SK-N-SH treated with all-trans-retinoic acid at 6 μM for 48 hours (cell line): ENCODE measurements at regions not wholly inside any gene's neighbourhood (a gene's known extent, or its start where the extent isn't known, plus 50 kb on each side); places are given as distances from the start of the nearest gene placed in this dataset.

Experiments
- ARNTL ChIP-seq: fragments of 450-650 bp; formaldehyde crosslinking; IDR thresholded peaks from 2 replicates; pipeline ENCODE4 v1.5.0; 2020; ENCODE audit warnings: low read depth, mild to moderate bottlenecking, moderate library complexity, borderline replicate concordance
- BACH2 ChIP-seq: fragments of 250-450 bp; sonication (Bioruptor Pico); IDR thresholded peaks from 2 replicates; pipeline ENCODE4 v1.9.0; 2021; ENCODE audit warnings: mild to moderate bottlenecking, borderline replicate concordance
- OSR1 ChIP-seq: fragments of 250-450 bp; sonication (Bioruptor Pico); IDR thresholded peaks from 2 replicates; pipeline ENCODE4 v1.8.0; 2022; ENCODE audit warnings: moderate library complexity, mild to moderate bottlenecking, inconsistent platforms
- PATZ1 ChIP-seq: fragments of 250-450 bp; sonication (Bioruptor Pico); IDR thresholded peaks from 2 replicates; pipeline ENCODE4 v1.8.0; 2020; ENCODE audit warnings: mild to moderate bottlenecking, moderate library complexity, borderline replicate concordance
- PPARA ChIP-seq: fragments of 250-450 bp; sonication (Bioruptor Pico); IDR thresholded peaks from 2 replicates; pipeline ENCODE4 v1.5.0; 2020; ENCODE audit warnings: mild to moderate bottlenecking, borderline replicate concordance
- SNAI2 ChIP-seq: fragments of 250-450 bp; sonication (Bioruptor Pico); IDR thresholded peaks from 2 replicates; pipeline ENCODE4 v1.5.0; 2020; ENCODE audit warnings: mild to moderate bottlenecking, moderate library complexity
- TCF4 ChIP-seq: fragments of 250-450 bp; sonication (Bioruptor Pico); IDR thresholded peaks from 2 replicates; pipeline ENCODE4 v1.8.0; 2021; ENCODE audit warnings: mild to moderate bottlenecking, moderate library complexity, borderline replicate concordance
- TSHZ2 ChIP-seq: fragments of 250-450 bp; sonication (Bioruptor Pico); IDR thresholded peaks from 2 replicates; pipeline ENCODE4 v1.5.0; 2020; ENCODE audit warnings: mild to moderate bottlenecking, moderate library complexity
- ZFP30 ChIP-seq: fragments of 450-650 bp; formaldehyde crosslinking; IDR thresholded peaks from 2 replicates; pipeline ENCODE4 v1.5.0; 2022; ENCODE audit warnings: mild to moderate bottlenecking, moderate library complexity
- ZNF565 ChIP-seq: fragments of 450-650 bp; formaldehyde crosslinking; conservative IDR thresholded peaks from 2 replicates; pipeline ENCODE4 v1.5.0; 2020; ENCODE audit warnings: low read depth, mild to moderate bottlenecking, moderate library complexity
- ZNF8 ChIP-seq: fragments of 450-650 bp; formaldehyde crosslinking; IDR thresholded peaks from 2 replicates; pipeline ENCODE4 v1.5.0; 2020; ENCODE audit warnings: mild to moderate bottlenecking, moderate library complexity
- TF ChIP-seq, protein P1 (sequence below): fragments of 250-450 bp; sonication (Bioruptor Pico); IDR thresholded peaks from 2 replicates; pipeline ENCODE4 v1.8.0; 2021; ENCODE audit warnings: low read depth, mild to moderate bottlenecking, moderate library complexity, borderline replicate concordance
- TF ChIP-seq, protein P2 (sequence below): fragments of 250-450 bp; sonication (Bioruptor Pico); IDR thresholded peaks from 2 replicates; pipeline ENCODE4 v1.5.1; 2020; ENCODE audit warnings: low read depth, mild to moderate bottlenecking, moderate library complexity

DNA sequence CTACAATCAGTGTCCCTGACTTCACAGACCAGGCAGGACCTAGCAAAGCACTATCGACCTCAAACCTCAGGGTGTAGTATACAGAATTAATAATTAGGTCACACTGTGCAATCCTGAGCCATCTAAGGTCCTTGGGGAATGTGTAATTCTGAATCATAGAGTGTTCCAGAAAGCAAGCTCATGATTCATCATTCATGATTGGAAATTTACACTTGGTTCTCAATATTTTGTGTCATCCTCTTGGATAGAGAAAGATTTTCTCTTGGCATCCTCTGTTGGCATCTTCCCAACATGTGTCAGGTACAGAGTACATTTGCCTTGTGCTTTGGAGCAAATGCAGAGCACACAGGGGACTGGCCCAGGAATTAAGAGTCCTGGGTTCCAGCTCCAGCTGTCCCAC, 245.0 kb upstream of the NT5C1B start:
- TF ChIP-seq ZFP30 (no peak), PPARA (CRISPR knock-in tag) (no peak), OSR1 (no peak), TCF4 (CRISPR knock-in tag) (no peak), PATZ1 (no peak), ZNF8 (CRISPR knock-in tag) (no peak), SNAI2 (CRISPR knock-in tag) (no peak), ZNF565 (CRISPR knock-in tag) (no peak), BACH2 (CRISPR knock-in tag) (no peak), ARNTL (CRISPR knock-in tag) (no peak), TSHZ2 (no peak)
- TF ChIP-seq, protein P1, sequence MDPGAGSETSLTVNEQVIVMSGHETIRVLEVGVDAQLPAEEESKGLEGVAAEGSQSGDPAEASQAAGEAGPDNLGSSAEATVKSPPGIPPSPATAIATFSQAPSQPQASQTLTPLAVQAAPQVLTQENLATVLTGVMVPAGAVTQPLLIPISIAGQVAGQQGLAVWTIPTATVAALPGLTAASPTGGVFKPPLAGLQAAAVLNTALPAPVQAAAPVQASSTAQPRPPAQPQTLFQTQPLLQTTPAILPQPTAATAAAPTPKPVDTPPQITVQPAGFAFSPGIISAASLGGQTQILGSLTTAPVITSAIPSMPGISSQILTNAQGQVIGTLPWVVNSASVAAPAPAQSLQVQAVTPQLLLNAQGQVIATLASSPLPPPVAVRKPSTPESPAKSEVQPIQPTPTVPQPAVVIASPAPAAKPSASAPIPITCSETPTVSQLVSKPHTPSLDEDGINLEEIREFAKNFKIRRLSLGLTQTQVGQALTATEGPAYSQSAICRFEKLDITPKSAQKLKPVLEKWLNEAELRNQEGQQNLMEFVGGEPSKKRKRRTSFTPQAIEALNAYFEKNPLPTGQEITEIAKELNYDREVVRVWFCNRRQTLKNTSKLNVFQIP (CRISPR knock-in tag) = no peak; the same call in 1 of the 2 replicates
- TF ChIP-seq, protein P2, sequence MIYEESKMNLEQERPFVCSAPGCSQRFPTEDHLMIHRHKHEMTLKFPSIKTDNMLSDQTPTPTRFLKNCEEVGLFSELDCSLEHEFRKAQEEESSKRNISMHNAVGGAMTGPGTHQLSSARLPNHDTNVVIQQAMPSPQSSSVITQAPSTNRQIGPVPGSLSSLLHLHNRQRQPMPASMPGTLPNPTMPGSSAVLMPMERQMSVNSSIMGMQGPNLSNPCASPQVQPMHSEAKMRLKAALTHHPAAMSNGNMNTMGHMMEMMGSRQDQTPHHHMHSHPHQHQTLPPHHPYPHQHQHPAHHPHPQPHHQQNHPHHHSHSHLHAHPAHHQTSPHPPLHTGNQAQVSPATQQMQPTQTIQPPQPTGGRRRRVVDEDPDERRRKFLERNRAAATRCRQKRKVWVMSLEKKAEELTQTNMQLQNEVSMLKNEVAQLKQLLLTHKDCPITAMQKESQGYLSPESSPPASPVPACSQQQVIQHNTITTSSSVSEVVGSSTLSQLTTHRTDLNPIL (CRISPR knock-in tag) = no peak
